C4-2B (cell line): ENCODE measurements at regions not wholly inside any gene's neighbourhood (a gene's known extent, or its start where the extent isn't known, plus 50 kb on each side); places are given as distances from the start of the nearest gene placed in this dataset.

Experiments used
- CTCF ChIP-seq: fragments of 450-650 bp; conservative IDR thresholded peaks from 2 replicates; pipeline ENCODE4 v1.5.1; 2017; ENCODE audit warnings: mild to moderate bottlenecking
- ZFX ChIP-seq: fragments of 450-650 bp; IDR thresholded peaks from 2 replicates; pipeline ENCODE4 v1.6.1; 2017

GRCh38 chr12:13443498-13443897 is 247.0 kb downstream of the EMP1 start:
- no peak for TF ChIP-seq CTCF
- no peak for TF ChIP-seq ZFX
